T-cell (primary cell): ENCODE measurements at regions not wholly inside any gene's neighbourhood (a gene's known extent, or its start where the extent isn't known, plus 50 kb on each side); places are given as distances from the start of the nearest gene placed in this dataset.

Experiments used
- ATAC-seq, 4 experiments: fragments of 200-7000 bp in 3 of 4; fragments of 150-1000 bp in 1 of 4; cut with Tn5 transposase; replicated peaks in 1 of 4; 1 replicate in 3 of 4; 2 replicates in 1 of 4; pipeline ENCODE4 v1.10.0; 2021; ENCODE audit warnings: moderate library complexity in 3 of 4, mild to moderate bottlenecking in 2 of 4, moderate number of reproducible peaks in 1 of 4
- CTCF ChIA-PET, 2 donors: fragments of 300-600 bp; sonication (Branson Sonifier 250); formaldehyde crosslinking; loops; one replicate each; lab custom pipeline; 2022; ENCODE audit warnings: antibody characterized with exemption in 2 of 2; lab: Charles Lee
- POLR2A ChIA-PET, 2 donors: fragments of 300-600 bp; sonication (Branson Sonifier 250); formaldehyde crosslinking; loops; one replicate each; lab custom pipeline; 2022; ENCODE audit warnings: antibody characterized with exemption in 2 of 2; lab: Charles Lee
- DNase-seq, 35 experiments: peaks; one replicate each; pipeline versions ENCODE4 v3.0.0 to v3.0.0-alpha.2; 2013 to 2023
- H3K27ac ChIP-seq: one replicate; pipeline ENCODE4 v1.5.1; 2013; ENCODE audit warnings: low read length
- H3K27me3 ChIP-seq, 2 experiments: replicated peaks in 1 of 2; 1 replicate in 1 of 2; 2 replicates in 1 of 2; pipeline versions ENCODE4 v1.6.1 to v1.7.0; 2013; ENCODE audit warnings: low read length in 1 of 2, mixed read lengths in 1 of 2; ENCODE audit not compliant: control insufficient read depth in 2 of 2, insufficient read depth in 2 of 2; ENCODE audit errors: extremely low read depth in 1 of 2
- H3K36me3 ChIP-seq, 2 donors: 1 replicate in 1 of 2; 2 replicates in 1 of 2; pipeline versions ENCODE4 v1.6.1 to v1.7.0; 2013; ENCODE audit warnings: low read length in 1 of 2; ENCODE audit not compliant: control insufficient read depth in 2 of 2, insufficient read depth in 1 of 2; ENCODE audit errors: extremely low read depth in 1 of 2
- H3K4me1 ChIP-seq, 2 experiments: 1 replicate in 1 of 2; 2 replicates in 1 of 2; pipeline versions ENCODE4 v1.6.1 to v1.7.0; 2013; ENCODE audit warnings: low read length in 2 of 2, mixed read lengths in 1 of 2; ENCODE audit not compliant: insufficient read depth in 2 of 2, control insufficient read depth in 1 of 2; ENCODE audit errors: extremely low read depth in 1 of 2
- H3K4me3 ChIP-seq, 2 donors: 1 replicate in 1 of 2; 2 replicates in 1 of 2; pipeline versions ENCODE4 v1.5.1 to v1.7.0; 2013; ENCODE audit warnings: mild to moderate bottlenecking in 2 of 2, low read length in 1 of 2, moderate library complexity in 1 of 2; ENCODE audit not compliant: control insufficient read depth in 1 of 2; ENCODE audit errors: extremely low read depth in 1 of 2
- H3K9me3 ChIP-seq: 2 replicates; pipeline ENCODE4 v1.7.0; 2013
- H3K27ac Mint-ChIP-seq, 2 donors: one replicate each; pipeline ENCODE4 v1.8.0; 2020 to 2021; ENCODE audit warnings: mild to moderate bottlenecking in 2 of 2, mixed read lengths in 2 of 2
- H3K27me3 Mint-ChIP-seq, 2 donors: one replicate each; pipeline ENCODE4 v1.8.0; 2021 to 2022; ENCODE audit warnings: mixed read lengths in 2 of 2
- H3K36me3 Mint-ChIP-seq: one replicate; pipeline ENCODE4 v1.8.0; 2021; ENCODE audit warnings: mixed read lengths
- H3K4me1 Mint-ChIP-seq, 3 donors: one replicate each; pipeline ENCODE4 v1.8.0; 2020 to 2022; ENCODE audit warnings: mixed read lengths in 3 of 3, mild to moderate bottlenecking in 1 of 3
- H3K4me3 Mint-ChIP-seq, 3 donors: one replicate each; pipeline ENCODE4 v1.8.0; 2020 to 2022; ENCODE audit warnings: mild to moderate bottlenecking in 3 of 3, mixed read lengths in 3 of 3, moderate library complexity in 3 of 3
- H3K9me3 Mint-ChIP-seq, 3 donors: one replicate each; pipeline ENCODE4 v1.8.0; 2020 to 2022; ENCODE audit warnings: mixed read lengths in 3 of 3
- WGBS: methylation state at CpG from one replicate; pipeline ENCODE4 v1.1.5; 2013; ENCODE audit warnings: missing lambda C conversion rate; ENCODE audit not compliant: insufficient coverage; 5-methylcytosine and 5-hydroxymethylcytosine counted together

GRCh38 chr5:93964421-93964820 is 223.0 kb upstream of the POU5F2 start:
- ChIA-PET CTCF (no interaction called here), POLR2A (no interaction called here)
- H3K27ac Mint-ChIP-seq: no peak overlapping the region
- peaks cover 59% of the 10 kb centered on the region for H3K36me3 Mint-ChIP-seq
- no peak overlapping the region for H3K4me3 Mint-ChIP-seq
- no peak for DNase-seq
- peaks cover 0 to 4% (median 0%) of the 10 kb centered on the region in 3 donors for H3K9me3 Mint-ChIP-seq
- H3K27me3 Mint-ChIP-seq: no peaks in the 10 kb centered on the region
- no peaks in the 10 kb centered on the region for H3K4me1 ChIP-seq
- no peaks in the 10 kb centered on the region for H3K27me3 ChIP-seq
- H3K36me3 ChIP-seq: no peaks in the 10 kb centered on the region
- peaks cover 4 to 6% (median 6%) of the 10 kb centered on the region in 3 donors for H3K4me1 Mint-ChIP-seq
- ATAC-seq: no peak
- no peak overlapping the region for H3K4me3 ChIP-seq
- no CpG with 5 or more reads among the region's 1 CpG for WGBS
- H3K27ac ChIP-seq: no peak overlapping the region
- H3K9me3 ChIP-seq: no peaks in the 10 kb centered on the region

DNA sequence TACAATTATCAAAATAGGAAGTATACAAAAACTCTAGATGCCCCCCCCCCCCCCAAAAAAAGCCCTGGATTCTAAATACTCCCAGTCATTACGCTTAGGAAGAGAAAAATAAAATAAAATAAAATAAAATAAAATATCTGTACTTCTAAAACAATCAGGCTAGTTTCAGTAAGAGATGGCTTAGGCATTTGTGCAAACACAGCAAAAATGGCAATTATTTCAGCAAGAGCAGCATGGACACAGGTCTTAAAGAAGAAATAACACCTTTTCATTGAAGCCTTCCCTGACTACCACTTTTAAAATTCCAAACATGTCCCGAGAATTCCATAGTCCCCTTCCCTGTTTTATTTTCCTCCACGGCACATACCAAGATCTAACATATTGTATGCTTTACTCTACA is 218.6 kb upstream of the POU5F2 start:
- peaks cover 0 to 3% of the 10 kb centered on the region in 2 donors for H3K36me3 ChIP-seq
- H3K27ac ChIP-seq: no peak overlapping the region
- H3K4me3 Mint-ChIP-seq: no peak overlapping the region
- no peaks in the 10 kb centered on the region for H3K9me3 Mint-ChIP-seq
- no peak overlapping the region for H3K4me3 ChIP-seq
- peaks cover 0 to under 1% (median 0%) of the 10 kb centered on the region in 3 donors for H3K4me1 Mint-ChIP-seq
- no peak overlapping the region for H3K27ac Mint-ChIP-seq
- H3K27me3 ChIP-seq: no peaks in the 10 kb centered on the region
- ChIA-PET POLR2A (no interaction called here), CTCF (interaction anchor here in 1 of 2 donors (0.7 kb wide), 1 partner anchor 32 kb away, joined by 10 read pairs; no protein-coding TSS in a partner anchor)
- DNase-seq: no peak
- H3K4me1 ChIP-seq: no peaks in the 10 kb centered on the region
- H3K27me3 Mint-ChIP-seq: no peaks in the 10 kb centered on the region
- H3K9me3 ChIP-seq: no peaks in the 10 kb centered on the region
- peaks cover 46% of the 10 kb centered on the region for H3K36me3 Mint-ChIP-seq
- WGBS: 100% methylated on average over 2 of the region's 3 CpGs
- no peak for ATAC-seq

DNA sequence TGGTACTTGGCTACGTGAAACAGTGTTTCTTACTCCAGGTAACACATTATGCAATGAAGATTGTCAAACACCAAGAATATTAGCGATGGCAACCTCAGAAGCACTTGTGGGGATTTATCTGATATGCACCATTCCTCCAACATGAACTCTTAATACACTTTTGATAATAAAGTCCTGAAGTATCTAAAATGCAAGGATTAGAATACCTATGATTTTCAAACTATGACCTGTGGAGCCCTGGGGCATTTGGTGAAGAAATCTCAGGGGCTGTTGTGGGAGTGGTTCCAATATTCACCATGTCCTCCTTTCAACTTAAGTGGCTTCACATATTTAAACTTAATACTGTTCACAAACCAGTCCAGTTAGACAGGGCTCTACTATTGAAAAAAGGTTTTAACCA is 214.6 kb upstream of the POU5F2 start:
- Mint-ChIP-seq H3K27ac (no peak overlapping the region), H3K27me3 (no peaks in the 10 kb centered on the region), H3K4me1 (no peaks in the 10 kb centered on the region), H3K9me3 (no peaks in the 10 kb centered on the region), H3K4me3 (no peak overlapping the region), H3K36me3 (peaks cover 67% of the 10 kb centered on the region)
- H3K36me3 ChIP-seq: peaks cover 3 to 8% of the 10 kb centered on the region in 2 donors
- DNase-seq (no peak), ATAC-seq (no peak)
- ChIA-PET CTCF (interaction anchor here in 1 of 2 donors (0.5 kb wide), 1 partner anchor 11 kb away, joined by 3 read pairs; no protein-coding TSS in a partner anchor), POLR2A (no interaction called here)
- no peaks in the 10 kb centered on the region for H3K27me3 ChIP-seq
- no peaks in the 10 kb centered on the region for H3K4me1 ChIP-seq
- no peaks in the 10 kb centered on the region for H3K9me3 ChIP-seq
- WGBS: no CpG with 5 or more reads among the region's 2 CpGs
- H3K4me3 ChIP-seq: no peak overlapping the region
- H3K27ac ChIP-seq: no peak overlapping the region

DNA sequence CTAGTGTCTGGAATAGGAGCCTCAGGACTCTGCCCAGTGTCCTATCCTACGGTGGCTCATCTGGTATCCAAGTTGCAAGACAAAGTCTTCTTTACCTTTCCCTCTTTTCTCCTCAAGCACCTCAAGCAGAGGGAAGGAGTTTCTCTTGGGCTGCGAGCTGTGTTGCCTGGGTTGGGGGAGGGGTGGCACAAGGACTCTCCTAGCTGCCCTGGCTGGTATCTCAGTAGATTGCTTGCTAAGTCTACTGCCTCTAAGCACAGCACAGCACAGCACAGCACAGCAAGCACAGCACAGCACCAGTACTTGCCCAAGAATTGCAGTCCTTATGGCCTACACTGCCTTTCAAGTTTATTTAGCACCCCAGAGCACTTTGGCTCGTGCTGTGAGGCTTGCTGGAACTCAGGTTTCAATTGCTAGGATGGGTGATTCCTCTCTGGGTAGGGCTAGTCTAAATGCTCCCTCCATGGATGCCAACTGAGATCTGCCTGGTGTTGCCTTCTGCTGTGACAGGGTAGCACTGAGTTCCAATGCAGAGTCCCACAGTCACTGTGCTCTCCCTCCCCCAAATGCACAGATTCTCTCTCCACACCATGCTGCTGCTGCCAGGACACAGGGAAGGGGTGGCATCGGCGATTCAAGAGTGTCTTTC is 213.1 kb upstream of the POU5F2 start:
- H3K4me1 ChIP-seq: no peaks in the 10 kb centered on the region
- Mint-ChIP-seq H3K36me3 (peaks cover 68% of the 10 kb centered on the region), H3K4me3 (no peak overlapping the region), H3K27ac (no peak overlapping the region), H3K27me3 (no peaks in the 10 kb centered on the region), H3K9me3 (no peaks in the 10 kb centered on the region), H3K4me1 (no peaks in the 10 kb centered on the region)
- POLR2A ChIA-PET: no interaction called here
- DNase-seq (no peak), ATAC-seq (no peak)
- H3K27ac ChIP-seq: no peak overlapping the region
- 100% methylated on average over 1 of the region's 5 CpGs for WGBS
- H3K27me3 ChIP-seq: no peaks in the 10 kb centered on the region
- H3K9me3 ChIP-seq: no peaks in the 10 kb centered on the region
- no peak overlapping the region for H3K4me3 ChIP-seq
- CTCF ChIA-PET: no interaction called here
- H3K36me3 ChIP-seq: peaks cover 3 to 8% of the 10 kb centered on the region in 2 donors

GRCh38 chr5:93953442-93953841 is 212.0 kb upstream of the POU5F2 start:
- Mint-ChIP-seq H3K36me3 (peaks cover 73% of the 10 kb centered on the region), H3K4me3 (no peak overlapping the region), H3K27me3 (no peaks in the 10 kb centered on the region), H3K27ac (no peak overlapping the region), H3K9me3 (peaks cover 0 to 4% (median 0%) of the 10 kb centered on the region in 3 donors), H3K4me1 (peaks cover 0 to 2% (median 0%) of the 10 kb centered on the region in 3 donors)
- ATAC-seq (no peak), DNase-seq (no peak)
- Histone ChIP-seq H3K4me3 (no peak overlapping the region), H3K27ac (no peak overlapping the region), H3K36me3 (peaks cover 3 to 8% of the 10 kb centered on the region in 2 donors), H3K4me1 (no peaks in the 10 kb centered on the region), H3K27me3 (no peaks in the 10 kb centered on the region), H3K9me3 (no peaks in the 10 kb centered on the region)
- POLR2A ChIA-PET: no interaction called here
- 100% methylated on average over 3 of the region's 3 CpGs for WGBS
- CTCF ChIA-PET: no interaction called here

GRCh38 chr5:93941897-93942296 is 200.5 kb upstream of the POU5F2 start:
- Mint-ChIP-seq H3K9me3 (no peaks in the 10 kb centered on the region), H3K27ac (no peak overlapping the region), H3K27me3 (no peaks in the 10 kb centered on the region), H3K4me3 (no peak overlapping the region), H3K36me3 (peaks cover 25% of the 10 kb centered on the region), H3K4me1 (peaks cover 11 to 14% (median 14%) of the 10 kb centered on the region in 3 donors)
- Histone ChIP-seq H3K4me3 (no peak overlapping the region), H3K36me3 (no peaks in the 10 kb centered on the region), H3K27ac (no peak overlapping the region), H3K27me3 (no peaks in the 10 kb centered on the region), H3K4me1 (no peaks in the 10 kb centered on the region), H3K9me3 (no peaks in the 10 kb centered on the region)
- DNase-seq (no peak), ATAC-seq (no peak)
- no CpG with 5 or more reads among the region's 3 CpGs for WGBS
- ChIA-PET CTCF (no interaction called here), POLR2A (no interaction called here)
